HEK293 (cell line): ENCODE measurements at regions not wholly inside any gene's neighbourhood (a gene's known extent, or its start where the extent isn't known, plus 50 kb on each side); places are given as distances from the start of the nearest gene placed in this dataset.

Experiments used
- CTCF ChIA-PET: fragments of 350-600 bp; formaldehyde crosslinking; extraction: SDS; loops from one replicate; lab custom pipeline; 2021; ENCODE audit warnings: antibody characterized with exemption; lab: Yijun Ruan, JAX
- POLR2A ChIA-PET: fragments of 300-600 bp; formaldehyde crosslinking; extraction: SDS; loops from one replicate; lab custom pipeline; 2020; ENCODE audit warnings: antibody characterized with exemption, inconsistent platforms; lab: Yijun Ruan, JAX
- H3K27ac ChIP-seq: fragments of 200-500 bp; sonication (Bioruptor generic); 2 replicates; pipeline ENCODE4 v1.5.1; 2014; ENCODE audit warnings: low read depth, low read length, control low read depth, inconsistent platforms; ENCODE audit errors: extremely low read depth
- H3K36me3 ChIP-seq, 2 experiments: fragments of 200-500 bp in 1 of 2; sonication (Bioruptor generic) in 1 of 2; 1 replicate in 1 of 2; 2 replicates in 1 of 2; pipeline ENCODE4 v1.5.1; 2014 to 2017; ENCODE audit warnings: inconsistent platforms in 2 of 2, low read length in 2 of 2; ENCODE audit not compliant: control insufficient read depth in 2 of 2, insufficient read depth in 1 of 2
- H3K4me1 ChIP-seq: fragments of 200-500 bp; sonication (Bioruptor generic); 2 replicates; pipeline ENCODE4 v1.5.1; 2014; ENCODE audit warnings: mild to moderate bottlenecking, low read length, inconsistent platforms; ENCODE audit not compliant: control insufficient read depth, insufficient read depth
- H3K4me3 ChIP-seq: 2 replicates; pipeline ENCODE4 v1.5.1; 2011; ENCODE audit warnings: low read depth, mild to moderate bottlenecking, control low read depth, low read length, moderate library complexity
- H3K9me3 ChIP-seq: fragments of 200-500 bp; sonication (Bioruptor generic); 2 replicates; pipeline ENCODE4 v1.5.1; 2014; ENCODE audit warnings: low read depth, low read length, inconsistent platforms; ENCODE audit not compliant: control insufficient read depth, insufficient read depth
- IKZF3 ChIP-seq: fragments of 450-650 bp; IDR thresholded peaks from 2 replicates; pipeline ENCODE4 v1.5.0; 2018; ENCODE audit warnings: missing biosample characterization, mild to moderate bottlenecking, missing genetic modification characterization, moderate library complexity
- PRDM6 ChIP-seq: fragments of 450-650 bp; formaldehyde crosslinking; IDR thresholded peaks from 2 replicates; pipeline ENCODE4 v1.5.1; 2017; ENCODE audit warnings: missing biosample characterization, missing genetic modification characterization
- RBAK ChIP-seq: fragments of 450-650 bp; formaldehyde crosslinking; IDR thresholded peaks from 2 replicates; pipeline ENCODE4 v1.5.1; 2016; ENCODE audit warnings: missing biosample characterization, missing genetic modification characterization
- SP7 ChIP-seq: fragments of 450-650 bp; formaldehyde crosslinking; IDR thresholded peaks from 2 replicates; pipeline ENCODE4 v1.5.1; 2016; ENCODE audit warnings: missing biosample characterization, missing genetic modification characterization
- ZEB2 ChIP-seq: fragments of 450-650 bp; formaldehyde crosslinking; IDR thresholded peaks from 2 replicates; pipeline ENCODE4 v1.5.1; 2016; ENCODE audit warnings: missing biosample characterization, missing genetic modification characterization
- ZNF140 ChIP-seq: fragments of 450-650 bp; formaldehyde crosslinking; IDR thresholded peaks from 2 replicates; pipeline ENCODE4 v1.5.1; 2016; ENCODE audit warnings: missing biosample characterization, missing genetic modification characterization
- ZNF214 ChIP-seq: fragments of 450-650 bp; formaldehyde crosslinking; IDR thresholded peaks from 2 replicates; pipeline ENCODE4 v1.5.1; 2017; ENCODE audit warnings: missing biosample characterization, mild to moderate bottlenecking, missing genetic modification characterization, borderline replicate concordance
- ZNF280D ChIP-seq: fragments of 450-650 bp; formaldehyde crosslinking; IDR thresholded peaks from 2 replicates; pipeline ENCODE4 v1.5.1; 2016; ENCODE audit warnings: missing biosample characterization, missing genetic modification characterization
- ZNF362 ChIP-seq: fragments of 450-650 bp; formaldehyde crosslinking; IDR thresholded peaks from 2 replicates; pipeline ENCODE4 v1.5.1; 2016; ENCODE audit warnings: missing biosample characterization, missing genetic modification characterization
- ZNF510 ChIP-seq: fragments of 450-650 bp; formaldehyde crosslinking; IDR thresholded peaks from 2 replicates; pipeline ENCODE4 v1.5.1; 2018; ENCODE audit warnings: mild to moderate bottlenecking, missing genetic modification characterization, missing biosample characterization; ENCODE audit not compliant: insufficient replicate concordance
- ZNF747 ChIP-seq: fragments of 450-650 bp; formaldehyde crosslinking; IDR thresholded peaks from 2 replicates; pipeline ENCODE4 v1.5.1; 2016; ENCODE audit warnings: missing biosample characterization, missing genetic modification characterization
- ZNF791 ChIP-seq: fragments of 450-650 bp; formaldehyde crosslinking; IDR thresholded peaks from 2 replicates; pipeline ENCODE4 v1.5.1; 2016; ENCODE audit warnings: missing biosample characterization, missing genetic modification characterization
- TF ChIP-seq, protein P1 (sequence below): fragments of 450-650 bp; formaldehyde crosslinking; IDR thresholded peaks from 2 replicates; pipeline ENCODE4 v1.5.1; 2016; ENCODE audit warnings: missing biosample characterization, missing genetic modification characterization
- TF ChIP-seq, protein P2 (sequence below): fragments of 450-650 bp; formaldehyde crosslinking; IDR thresholded peaks from 2 replicates; pipeline ENCODE4 v1.5.1; 2016; ENCODE audit warnings: missing biosample characterization, missing genetic modification characterization
- TF ChIP-seq, protein P3 (sequence below): sonication (generic); formaldehyde crosslinking; IDR thresholded peaks from 2 replicates; pipeline ENCODE4 v1.8.1; 2022; ENCODE audit warnings: mild to moderate bottlenecking, moderate library complexity, missing genetic modification reagents

DNA sequence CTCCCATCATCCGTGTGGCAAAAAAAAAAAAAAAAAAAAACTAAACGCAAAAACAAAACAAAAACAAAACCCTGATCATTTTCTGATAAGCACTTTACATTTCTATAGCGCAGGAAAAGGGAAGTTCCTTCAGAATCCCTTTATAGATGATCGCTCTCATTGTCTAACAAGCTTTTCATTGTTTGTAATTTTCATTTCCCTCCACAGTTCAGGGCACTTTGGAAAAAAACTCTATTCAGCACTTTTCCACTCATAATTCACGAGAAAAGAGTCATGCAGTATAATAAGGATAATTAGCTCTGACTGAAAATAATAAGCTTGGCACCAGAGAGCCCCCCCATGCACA is 89.4 kb upstream of the ATXN1 start:
- Histone ChIP-seq H3K36me3 (no peaks in the 10 kb centered on the region), H3K27ac (peak overlapping the region; percentile 97)
- peak; percentile 65 for TF ChIP-seq PRDM6
- peak; percentile 85 for TF ChIP-seq ZNF362
- no peak for TF ChIP-seq ZNF747 (tag by site-specific recombination)
- TF ChIP-seq ZNF791 (tag by site-specific recombination), result no peak
- TF ChIP-seq RBAK (tag by site-specific recombination), result no peak
- TF ChIP-seq, protein P1, sequence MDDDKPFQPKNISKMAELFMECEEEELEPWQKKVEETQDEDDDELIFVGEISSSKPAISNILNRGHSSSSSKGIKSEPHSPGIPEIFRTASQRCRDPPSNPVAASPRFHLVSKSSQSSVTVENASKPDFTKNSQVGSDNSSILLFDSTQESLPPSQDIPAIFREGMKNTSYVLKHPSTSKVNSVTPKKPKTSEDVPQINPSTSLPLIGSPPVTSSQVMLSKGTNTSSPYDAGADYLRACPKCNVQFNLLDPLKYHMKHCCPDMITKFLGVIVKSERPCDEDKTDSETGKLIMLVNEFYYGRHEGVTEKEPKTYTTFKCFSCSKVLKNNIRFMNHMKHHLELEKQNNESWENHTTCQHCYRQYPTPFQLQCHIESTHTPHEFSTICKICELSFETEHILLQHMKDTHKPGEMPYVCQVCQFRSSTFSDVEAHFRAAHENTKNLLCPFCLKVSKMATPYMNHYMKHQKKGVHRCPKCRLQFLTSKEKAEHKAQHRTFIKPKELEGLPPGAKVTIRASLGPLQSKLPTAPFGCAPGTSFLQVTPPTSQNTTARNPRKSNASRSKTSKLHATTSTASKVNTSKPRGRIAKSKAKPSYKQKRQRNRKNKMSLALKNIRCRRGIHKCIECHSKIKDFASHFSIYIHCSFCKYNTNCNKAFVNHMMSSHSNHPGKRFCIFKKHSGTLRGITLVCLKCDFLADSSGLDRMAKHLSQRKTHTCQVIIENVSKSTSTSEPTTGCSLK, result no peak
- no peak for TF ChIP-seq ZEB2
- TF ChIP-seq ZNF280D (tag by site-specific recombination), result no peak
- no peak for TF ChIP-seq ZNF214
- TF ChIP-seq ZNF140 (tag by site-specific recombination), result no peak
- no peak for TF ChIP-seq IKZF3 (tag by site-specific recombination)
- TF ChIP-seq SP7, result no peak
- TF ChIP-seq, protein P2, sequence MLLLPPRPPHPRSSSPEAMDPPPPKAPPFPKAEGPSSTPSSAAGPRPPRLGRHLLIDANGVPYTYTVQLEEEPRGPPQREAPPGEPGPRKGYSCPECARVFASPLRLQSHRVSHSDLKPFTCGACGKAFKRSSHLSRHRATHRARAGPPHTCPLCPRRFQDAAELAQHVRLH (tag by site-specific recombination), result no peak
- no peak for TF ChIP-seq ZNF510
- TF ChIP-seq, protein P3, sequence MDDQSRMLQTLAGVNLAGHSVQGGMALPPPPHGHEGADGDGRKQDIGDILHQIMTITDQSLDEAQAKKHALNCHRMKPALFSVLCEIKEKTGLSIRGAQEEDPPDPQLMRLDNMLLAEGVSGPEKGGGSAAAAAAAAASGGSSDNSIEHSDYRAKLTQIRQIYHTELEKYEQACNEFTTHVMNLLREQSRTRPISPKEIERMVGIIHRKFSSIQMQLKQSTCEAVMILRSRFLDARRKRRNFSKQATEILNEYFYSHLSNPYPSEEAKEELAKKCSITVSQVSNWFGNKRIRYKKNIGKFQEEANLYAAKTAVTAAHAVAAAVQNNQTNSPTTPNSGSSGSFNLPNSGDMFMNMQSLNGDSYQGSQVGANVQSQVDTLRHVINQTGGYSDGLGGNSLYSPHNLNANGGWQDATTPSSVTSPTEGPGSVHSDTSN, result no peak
- TF ChIP-seq, all 188 proteins: peak for 2
- ChIA-PET POLR2A (interaction anchor here (0.6 to 0.7 kb wide), 3 partner anchors 60 to 111 kb away, joined by 5 to 6 read pairs (median 5); no protein-coding TSS in a partner anchor), CTCF (interaction anchor here (0.6 to 1.6 kb wide), 7 partner anchors 9 to 712 kb away, joined by 3 to 8 read pairs (median 4); no protein-coding TSS in a partner anchor)
- Histone ChIP-seq H3K4me3 (no peak overlapping the region), H3K4me1 (peaks cover 33% of the 10 kb centered on the region), H3K9me3 (no peaks in the 10 kb centered on the region)
